GM21717 (cell line): ENCODE measurements at regions not wholly inside any gene's neighbourhood (a gene's known extent, or its start where the extent isn't known, plus 50 kb on each side); places are given as distances from the start of the nearest gene placed in this dataset.
A peak's percentile ranks its signal among the peaks of the same experiment; 100 is the strongest.

Experiments
- ATAC-seq: cut with Tn5 transposase; IDR thresholded peaks from one replicate; pipeline ENCODE4 v1.9.1; 2021; ENCODE audit warnings: mild to moderate bottlenecking, moderate library complexity; ENCODE audit not compliant: unreplicated experiment

DNA sequence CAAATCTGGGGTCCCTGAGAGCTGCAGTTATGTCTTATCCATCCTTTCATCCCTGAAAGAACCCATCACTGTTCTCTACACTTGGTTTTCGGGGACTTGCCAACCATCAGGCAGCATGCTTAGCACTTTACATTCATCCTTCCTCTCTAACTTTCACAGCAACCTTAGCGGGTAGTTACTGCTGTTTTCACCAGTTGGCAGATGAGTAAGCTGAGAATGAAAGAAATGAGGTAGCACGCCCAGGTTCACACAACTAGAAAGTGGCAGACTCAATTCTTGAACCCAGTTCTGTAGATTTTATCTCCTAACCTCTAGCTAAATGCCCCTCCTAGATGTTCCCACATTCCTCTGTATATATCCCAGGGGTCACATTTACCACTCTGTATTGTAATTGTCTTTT is 342.0 kb upstream of the WWC1 start:
- no peak for ATAC-seq

DNA sequence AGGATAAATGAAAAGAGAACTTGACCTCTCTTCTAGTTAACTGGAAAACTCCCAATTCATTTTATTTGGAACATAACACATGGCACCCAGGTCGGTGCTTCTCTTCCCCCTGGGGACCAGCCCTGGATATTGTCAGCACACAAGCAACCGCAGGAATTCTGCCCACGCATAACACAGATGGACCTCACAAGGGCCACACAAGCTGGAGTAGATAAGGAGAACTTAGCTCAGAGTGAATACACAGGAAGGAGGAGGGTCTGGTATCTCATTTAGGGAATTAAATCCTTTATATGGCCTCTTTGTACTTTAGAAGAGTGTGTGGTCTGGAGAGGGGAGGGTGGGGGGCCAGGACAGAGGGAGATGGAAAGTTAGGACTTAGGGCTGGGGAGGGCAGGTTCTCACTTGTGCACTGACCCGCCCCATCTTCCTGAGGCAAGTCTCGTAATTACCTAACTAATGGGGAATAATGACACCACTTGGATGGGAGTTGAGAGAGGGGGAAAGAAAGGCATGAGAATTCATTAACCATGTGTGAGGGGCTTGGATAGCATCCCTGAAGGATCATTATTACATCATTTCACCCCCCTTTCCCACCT is 341.2 kb upstream of the WWC1 start:
- ATAC-seq = no peak

DNA sequence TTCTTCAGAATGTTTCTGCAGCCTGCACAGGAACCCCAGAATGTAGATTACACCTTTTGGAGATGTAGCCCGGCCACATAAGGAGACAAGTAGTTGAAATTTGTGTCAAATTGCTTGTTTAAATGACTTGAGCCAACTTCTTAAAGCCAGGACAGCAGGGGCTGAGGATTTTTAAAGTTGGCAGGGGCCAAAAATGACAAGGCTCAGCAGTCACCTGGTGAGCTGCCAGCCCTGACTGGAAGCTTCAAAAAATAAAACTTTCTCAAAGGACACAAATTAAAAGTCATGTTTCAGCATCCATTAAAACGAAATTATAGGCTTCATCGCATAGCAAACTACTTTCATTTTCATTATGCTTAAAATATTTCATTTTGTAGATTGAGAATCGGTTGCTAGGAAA is 340.3 kb upstream of the WWC1 start:
- ATAC-seq = no peak

DNA sequence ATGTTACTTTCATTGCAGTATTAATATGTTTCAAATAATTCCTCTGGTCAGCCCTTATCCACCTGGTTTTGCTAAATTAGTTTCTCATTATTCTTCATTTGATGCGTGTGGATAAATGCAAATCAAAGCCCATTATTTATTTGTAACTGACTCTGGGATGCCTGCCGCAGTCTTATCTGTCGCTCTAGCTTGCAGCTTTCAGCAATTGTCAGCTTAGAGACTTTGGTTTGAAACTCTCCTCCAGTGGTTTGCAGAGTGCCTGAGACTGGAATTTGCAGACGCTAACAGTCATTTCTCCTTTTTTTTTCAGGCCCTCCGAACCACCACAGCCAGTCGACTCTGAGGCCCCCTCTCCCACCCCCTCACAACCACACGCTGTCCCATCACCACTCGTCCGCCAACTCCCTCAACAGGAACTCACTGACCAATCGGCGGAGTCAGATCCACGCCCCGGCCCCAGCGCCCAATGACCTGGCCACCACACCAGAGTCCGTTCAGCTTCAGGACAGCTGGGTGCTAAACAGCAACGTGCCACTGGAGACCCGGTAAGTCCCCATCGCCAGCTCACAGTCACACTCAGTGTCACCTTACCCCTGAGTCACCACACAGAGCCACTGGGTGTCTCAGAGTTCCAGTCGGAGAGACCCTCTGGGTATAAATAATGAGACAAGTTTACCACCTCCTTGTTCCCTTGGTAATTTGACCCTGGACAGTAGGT is 339.0 kb upstream of the WWC1 start:
- no peak for ATAC-seq

DNA sequence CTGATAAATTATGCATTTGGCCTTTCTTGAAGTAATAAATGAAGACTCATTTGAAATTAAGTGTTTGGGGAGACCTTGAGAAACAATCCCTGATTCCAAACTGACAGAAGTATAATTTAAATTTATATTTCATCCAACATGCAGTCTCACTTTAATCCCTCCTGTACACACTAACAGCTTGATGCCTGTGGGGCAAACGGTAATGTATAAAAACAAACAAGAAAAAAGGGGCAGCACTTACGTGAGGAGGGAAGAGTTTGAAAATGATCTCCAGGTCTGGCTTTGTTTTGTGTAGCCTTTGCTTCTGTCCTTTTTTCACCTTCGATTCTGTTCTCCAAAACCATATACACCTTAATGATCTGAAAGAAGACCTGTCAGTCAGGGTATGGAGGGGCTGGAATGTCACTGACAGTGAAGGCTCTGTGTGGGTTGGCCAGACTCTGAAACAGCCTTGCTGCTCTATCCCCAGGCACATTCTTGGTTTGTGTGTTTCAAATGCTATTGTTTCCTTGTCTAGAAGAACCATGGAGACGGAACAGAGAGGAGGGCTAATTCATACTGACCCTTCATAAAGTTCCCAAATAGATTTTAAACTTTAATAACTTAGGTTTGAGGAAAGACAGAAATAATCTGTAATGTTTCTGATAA is 338.2 kb upstream of the WWC1 start:
- no peak for ATAC-seq

DNA sequence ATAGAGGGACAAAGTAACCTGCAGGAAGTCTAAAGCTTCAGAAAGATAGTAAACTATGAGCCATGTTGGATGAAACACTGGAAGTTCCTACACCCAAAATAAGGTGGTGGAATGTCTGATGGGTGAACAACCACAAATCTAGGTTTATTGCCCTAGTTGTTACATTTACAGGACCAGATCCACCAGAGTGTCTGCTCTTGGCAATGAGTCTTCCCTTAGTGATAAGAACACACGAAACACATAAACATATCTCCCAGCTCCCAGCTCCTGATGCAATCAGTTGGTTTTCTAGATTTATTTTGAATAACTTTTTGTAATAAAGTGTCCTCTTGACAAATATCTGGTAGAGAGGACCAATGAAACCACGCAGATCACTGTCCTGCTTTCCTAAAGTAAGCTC is 329.7 kb upstream of the WWC1 start:
- no peak for ATAC-seq

DNA sequence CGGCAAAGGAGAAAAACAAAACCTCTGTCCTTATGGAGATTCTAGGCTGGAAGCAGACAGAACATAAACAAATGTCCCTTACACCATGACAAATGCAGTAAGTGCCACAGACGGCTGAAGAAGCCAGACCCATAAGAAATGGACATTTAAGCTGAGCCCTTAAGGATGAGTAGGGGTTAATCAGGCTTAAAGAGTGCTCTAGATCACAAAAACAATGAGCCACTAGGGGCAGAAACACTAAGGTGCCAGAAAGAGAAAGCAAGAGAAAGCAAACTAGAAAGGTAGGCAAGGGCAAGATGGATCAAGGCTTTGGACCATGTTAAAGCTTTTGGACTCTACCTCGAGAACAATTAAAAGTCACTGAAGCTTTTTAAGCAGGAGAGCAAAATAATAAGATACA is 326.9 kb upstream of the WWC1 start:
- ATAC-seq = no peak

DNA sequence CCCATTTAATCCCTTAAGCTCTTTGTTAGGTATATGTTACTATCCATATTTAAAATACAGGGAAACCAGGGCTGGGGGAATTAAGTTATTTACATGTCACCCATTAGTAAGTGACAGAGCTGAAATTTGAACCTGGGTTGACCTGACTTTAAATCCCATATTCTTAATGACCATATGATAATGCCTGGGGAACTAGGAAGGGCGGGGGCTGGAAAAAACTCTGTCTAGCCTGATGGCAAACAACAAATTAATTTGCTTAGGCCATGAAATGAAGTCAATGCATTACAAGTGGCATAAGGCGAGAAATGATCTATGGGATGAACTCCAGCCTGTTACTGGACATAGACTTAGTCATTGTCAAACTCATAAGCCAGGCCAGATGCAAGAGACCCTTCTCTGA is 325.7 kb upstream of the WWC1 start:
- no peak for ATAC-seq

DNA sequence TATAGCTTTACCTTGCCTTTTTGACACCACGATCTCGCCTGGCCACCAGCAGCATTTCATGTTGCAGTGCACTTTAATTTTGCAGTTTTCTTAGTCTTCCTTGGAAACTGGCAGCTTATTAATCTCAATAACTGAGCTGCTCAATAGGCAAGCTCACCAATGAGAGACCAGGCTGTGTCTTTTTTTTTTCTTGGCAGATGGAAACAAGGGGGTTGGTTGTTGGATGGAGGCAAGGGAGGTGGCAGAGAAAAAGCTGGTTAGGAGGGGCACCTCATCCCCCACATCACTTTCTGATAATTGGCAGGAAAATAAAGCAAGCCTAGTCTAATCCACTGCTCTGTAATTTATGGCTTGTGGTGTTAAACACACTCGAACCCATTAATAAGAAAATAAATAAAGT is 324.5 kb upstream of the WWC1 start:
- no peak for ATAC-seq

DNA sequence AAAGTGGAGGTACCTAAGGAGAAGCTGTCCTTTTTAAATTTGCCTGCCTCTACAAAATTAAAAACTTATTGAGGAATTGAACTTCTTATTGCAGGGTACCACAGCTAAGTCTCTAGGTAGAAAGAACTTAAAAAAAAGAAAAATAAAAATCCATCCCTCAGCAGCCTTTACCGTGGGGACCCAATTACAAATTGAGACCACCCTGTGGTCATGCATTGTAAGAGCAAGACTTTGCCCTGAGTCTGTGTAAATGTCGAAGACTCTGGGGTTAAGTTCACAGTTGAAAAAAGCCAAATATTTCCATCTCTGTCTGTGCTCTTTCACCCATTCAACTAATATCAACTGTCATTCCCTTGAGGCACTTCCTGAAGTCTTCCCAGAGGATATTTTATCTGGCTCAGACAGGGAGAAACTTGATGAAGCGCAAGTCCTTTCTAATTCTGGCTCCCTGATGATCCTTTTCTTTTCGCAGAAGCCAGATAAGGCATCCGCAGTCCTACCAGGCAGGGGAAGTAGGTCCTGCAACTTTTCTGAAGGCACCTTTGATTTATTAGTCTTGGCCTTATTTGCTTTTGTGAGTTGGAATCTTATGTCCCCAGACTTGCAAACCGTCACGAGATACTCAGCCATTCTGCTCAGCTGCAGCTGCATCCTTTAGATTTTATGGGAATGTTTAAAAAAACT is 323.8 kb upstream of the WWC1 start:
- no peak for ATAC-seq

DNA sequence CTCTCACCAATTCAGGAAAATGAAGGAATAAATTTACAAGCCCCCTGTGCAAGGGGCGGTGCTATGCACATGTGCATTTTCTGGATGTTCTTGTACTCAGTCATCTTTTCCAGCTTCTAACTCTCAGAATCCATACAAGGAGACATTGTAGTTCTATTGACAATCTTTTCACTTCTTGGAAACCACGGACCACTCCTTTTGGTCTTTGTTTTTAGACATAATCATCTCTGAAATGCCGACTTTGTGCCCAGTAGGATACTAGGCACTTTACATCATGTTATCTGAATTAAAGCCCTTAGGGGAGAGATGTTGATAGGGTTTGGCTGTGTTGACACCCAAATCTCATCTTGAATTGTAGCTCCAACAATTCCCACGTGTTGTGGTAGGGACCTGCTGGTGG is 322.6 kb upstream of the WWC1 start:
- no peak for ATAC-seq

DNA sequence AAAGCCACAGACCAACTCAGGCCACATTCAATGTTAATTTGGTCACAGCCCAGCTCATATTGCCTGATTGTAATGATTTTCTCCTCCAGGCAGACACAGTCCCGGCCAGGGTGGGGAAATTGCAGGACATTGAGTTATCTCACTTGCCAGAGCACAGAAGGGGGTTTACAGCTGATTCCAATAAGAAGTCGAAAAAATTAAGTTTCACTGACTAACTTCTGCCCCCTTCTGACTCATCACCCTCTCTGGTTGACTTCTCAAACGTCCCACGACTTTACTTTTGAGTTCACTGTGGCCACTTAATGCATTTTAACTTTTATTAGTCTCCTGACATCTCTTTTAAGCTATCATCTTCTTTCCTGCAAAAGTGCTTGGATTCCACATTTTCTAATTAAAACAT is 321.4 kb upstream of the WWC1 start:
- peak; percentile 86 for ATAC-seq

DNA sequence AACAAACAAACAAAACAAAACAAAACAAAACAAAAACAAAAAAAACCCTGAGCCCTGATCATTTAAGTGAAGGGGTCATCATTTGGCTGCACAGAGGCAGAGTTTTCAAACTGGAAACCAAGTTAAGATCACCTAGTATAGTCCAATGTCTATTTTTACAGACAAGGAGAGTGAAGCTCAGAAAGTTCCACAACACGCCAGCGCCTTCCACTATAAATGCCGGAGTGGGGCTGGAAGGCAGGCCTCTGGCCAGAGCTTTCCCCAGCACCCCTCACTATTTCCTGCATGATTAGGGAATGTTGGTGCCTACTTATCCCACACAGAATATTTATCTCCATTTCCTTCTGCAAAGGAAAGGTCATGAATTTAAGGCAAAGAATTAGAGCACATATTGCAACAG is 319.7 kb upstream of the WWC1 start:
- ATAC-seq = no peak

DNA sequence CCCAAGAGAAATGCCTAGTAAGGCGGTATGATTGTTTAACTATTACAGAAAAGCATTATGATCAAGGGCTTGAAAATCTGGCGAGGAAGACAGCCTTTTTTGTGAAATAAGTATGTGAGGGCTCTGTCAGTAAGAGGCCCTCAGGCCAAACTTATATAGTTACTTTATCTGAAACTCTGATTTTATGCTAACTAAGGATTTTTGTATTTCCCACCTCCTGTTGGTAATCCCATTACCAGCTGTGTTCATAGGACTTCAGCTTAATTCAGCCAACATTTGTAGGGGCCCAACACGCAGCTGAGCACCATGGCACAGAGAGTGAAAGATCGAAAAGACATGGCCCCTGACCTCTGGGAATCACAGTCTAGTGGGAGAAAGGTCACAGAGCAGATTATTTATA is 318.3 kb upstream of the WWC1 start:
- no peak for ATAC-seq

DNA sequence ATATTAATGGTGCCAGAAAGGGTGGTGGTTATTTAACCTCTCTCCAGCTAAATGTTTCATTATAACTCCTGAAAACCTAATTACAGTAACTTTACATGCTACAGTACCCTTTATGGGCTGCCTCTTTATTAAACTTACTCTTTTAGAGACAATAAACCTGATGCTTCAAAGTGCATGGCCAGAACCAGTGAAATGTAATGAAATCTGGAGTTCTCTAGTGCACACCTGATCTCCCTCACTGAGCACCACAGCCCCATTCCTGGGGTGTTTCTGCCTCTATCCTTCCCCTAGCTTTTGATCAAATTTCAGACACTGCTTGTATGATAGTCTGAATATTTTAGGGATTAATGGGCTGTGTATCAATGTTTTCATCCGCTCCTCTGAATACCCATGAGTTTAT is 306.5 kb upstream of the WWC1 start:
- ATAC-seq = no peak

DNA sequence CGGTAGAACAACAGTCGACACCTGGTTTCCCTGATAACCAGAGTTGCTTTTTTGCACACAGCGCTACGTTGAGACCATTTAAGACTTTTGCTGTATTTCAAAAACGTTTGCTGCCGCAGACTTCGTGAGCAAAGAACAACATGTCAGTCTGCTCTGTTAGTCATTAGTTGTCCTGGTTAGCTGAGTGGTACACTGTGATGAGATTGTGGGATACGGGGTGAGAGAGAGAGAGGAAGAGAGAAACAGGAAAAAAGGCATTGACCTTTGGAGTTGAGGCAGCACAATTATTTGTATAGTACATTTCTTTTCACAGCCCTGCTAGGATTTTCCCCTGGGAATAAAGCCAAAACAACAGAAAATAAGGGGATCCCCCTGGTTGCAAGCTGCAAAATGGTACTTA is 306.1 kb upstream of the WWC1 start:
- no peak for ATAC-seq

DNA sequence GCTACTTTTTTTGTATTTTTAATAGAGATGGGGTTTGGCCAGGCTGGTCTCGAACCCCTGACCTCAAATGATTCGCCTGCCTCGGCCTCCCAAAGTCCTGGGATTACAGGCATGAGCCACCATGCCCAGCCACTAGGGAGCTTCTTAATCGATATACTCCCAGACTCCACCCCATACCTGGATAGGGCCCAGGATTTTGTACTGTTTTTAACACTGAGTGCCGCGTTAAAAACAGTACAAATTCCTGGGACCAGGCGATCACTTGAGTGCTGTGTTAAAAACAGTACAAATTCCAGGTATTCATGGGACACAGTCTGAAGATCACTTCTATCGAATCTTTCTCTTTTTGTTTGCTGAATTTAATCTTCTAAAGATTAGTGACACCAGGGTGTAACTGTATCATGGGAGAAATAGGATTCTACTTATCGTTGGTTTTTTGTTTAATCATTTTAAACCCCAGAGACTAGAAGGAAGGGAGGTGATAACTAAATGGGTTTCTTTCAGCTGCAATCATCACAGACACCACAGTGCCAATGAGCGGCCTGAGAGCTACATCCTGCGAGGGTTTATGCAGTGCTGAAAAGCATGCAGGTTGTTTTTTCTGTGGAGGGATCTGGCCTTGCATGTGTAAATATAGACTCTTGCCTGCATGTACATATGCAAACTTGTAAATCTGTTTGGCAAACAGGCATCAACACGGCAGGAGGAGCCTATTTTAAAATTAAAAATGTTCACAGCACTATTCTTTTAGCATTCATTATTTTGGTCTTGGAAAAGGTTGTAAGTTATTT is 303.8 kb upstream of the WWC1 start:
- ATAC-seq = no peak

DNA sequence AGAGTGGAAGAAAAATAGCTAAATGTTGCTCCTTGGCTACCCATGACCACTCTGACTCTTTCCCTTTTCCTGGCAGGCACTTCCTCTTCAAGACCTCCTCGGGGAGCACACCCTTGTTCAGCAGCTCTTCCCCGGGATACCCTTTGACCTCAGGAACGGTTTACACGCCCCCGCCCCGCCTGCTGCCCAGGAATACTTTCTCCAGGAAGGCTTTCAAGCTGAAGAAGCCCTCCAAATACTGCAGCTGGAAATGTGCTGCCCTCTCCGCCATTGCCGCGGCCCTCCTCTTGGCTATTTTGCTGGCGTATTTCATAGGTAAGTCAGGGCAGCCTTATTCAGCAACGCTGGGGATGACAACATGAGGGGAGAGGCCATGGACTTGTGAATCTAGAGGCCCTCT is 298.6 kb upstream of the WWC1 start:
- no peak for ATAC-seq

DNA sequence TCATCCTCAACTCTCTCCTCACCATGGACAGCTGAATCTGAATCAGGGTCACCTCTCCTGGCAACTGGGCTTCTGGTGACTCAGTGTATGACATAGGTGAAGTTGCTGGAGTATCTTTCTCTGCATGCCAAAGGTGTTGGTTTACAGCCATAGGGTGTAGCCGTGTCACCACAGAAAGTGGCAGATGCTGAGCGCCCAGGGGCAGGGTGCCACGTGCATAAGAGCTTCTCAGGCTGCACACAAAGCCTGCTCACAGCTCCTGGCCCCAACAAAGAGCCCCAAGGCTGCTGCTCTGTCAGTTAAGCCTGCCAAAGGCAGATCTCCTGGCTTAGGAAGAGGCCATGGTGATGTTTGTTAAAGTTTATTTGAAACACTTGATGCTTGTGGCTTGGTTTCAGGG is 297.7 kb upstream of the WWC1 start:
- no peak for ATAC-seq

DNA sequence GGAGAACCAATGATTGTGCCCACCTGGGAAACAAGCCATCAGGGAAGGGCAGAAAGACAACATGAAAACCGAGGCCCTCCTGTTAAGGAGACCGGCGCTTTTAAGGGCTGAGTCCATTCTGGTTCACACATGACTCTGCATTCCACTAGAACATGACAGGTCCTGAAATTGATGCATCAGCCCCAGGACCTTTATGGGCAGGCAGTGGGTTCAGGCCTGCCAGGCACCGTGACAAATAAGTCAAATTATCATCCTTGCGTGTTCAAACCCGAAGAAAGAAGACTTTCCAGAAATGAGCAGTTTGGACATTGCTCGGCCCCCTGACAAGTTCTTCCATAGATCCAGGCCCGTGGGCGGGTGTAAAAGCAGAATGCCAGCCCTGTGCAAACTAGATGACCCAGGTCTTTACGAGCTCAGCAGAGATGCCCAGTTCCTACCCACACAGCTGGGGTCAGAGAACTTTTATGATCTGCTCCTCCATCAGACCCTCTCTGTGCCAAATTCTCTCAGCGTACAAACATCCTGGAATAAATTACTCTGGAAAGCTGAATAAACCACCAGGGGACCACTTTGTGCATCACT is 295.5 kb upstream of the WWC1 start:
- ATAC-seq = no peak
